ENCODE measurements at regions not wholly inside any gene's neighbourhood (a gene's known extent, or its start where the extent isn't known, plus 50 kb on each side); places are given as distances from the start of the nearest gene placed in this dataset.

DNA sequence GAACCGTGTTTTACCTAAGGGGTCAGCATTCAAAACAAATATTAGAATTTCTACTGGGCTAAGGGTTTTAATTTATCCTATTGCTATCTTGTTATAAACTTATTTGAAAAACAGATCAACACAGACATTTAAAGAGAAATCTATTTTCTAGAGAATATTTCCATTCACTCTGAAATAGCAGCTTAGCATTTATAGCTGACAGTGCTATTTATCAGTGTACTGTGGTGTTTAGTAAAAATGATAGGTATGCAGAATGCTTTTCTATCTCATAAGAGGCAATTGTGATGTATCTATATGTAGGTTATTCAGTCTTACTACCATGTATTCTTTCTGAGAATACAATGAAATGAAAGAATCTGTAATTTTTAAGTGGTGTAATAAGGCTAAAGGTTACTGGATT is 1077.4 kb downstream of the REEP3 start:
- Mint-ChIP-seq H3K9me3 (no peaks in the 10 kb centered on the region), H3K4me3 (no peak overlapping the region), H3K27ac (no peak overlapping the region), H3K27me3 (no peaks in the 10 kb centered on the region), H3K36me3 (ENCODE audit: low read depth) (no peaks in the 10 kb centered on the region), H3K4me1 (no peaks in the 10 kb centered on the region)
- POLR2A ChIA-PET: no interaction called here
- DNase-seq (no peak), ATAC-seq (ENCODE audit: low read depth) (no peak)
- intact Hi-C loops (cut with micrococcal nuclease): no loop called here
- TF ChIP-seq, protein P1, sequence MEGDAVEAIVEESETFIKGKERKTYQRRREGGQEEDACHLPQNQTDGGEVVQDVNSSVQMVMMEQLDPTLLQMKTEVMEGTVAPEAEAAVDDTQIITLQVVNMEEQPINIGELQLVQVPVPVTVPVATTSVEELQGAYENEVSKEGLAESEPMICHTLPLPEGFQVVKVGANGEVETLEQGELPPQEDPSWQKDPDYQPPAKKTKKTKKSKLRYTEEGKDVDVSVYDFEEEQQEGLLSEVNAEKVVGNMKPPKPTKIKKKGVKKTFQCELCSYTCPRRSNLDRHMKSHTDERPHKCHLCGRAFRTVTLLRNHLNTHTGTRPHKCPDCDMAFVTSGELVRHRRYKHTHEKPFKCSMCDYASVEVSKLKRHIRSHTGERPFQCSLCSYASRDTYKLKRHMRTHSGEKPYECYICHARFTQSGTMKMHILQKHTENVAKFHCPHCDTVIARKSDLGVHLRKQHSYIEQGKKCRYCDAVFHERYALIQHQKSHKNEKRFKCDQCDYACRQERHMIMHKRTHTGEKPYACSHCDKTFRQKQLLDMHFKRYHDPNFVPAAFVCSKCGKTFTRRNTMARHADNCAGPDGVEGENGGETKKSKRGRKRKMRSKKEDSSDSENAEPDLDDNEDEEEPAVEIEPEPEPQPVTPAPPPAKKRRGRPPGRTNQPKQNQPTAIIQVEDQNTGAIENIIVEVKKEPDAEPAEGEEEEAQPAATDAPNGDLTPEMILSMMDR (IDR thresholded peaks at IDR 0.05): no peak
- CTCF ChIA-PET: no interaction called here

- Mint-ChIP-seq H3K4me1 (no peaks in the 10 kb centered on the region), H3K27ac (no peak overlapping the region), H3K4me3 (no peak overlapping the region), H3K36me3 (ENCODE audit: low read depth) (no peaks in the 10 kb centered on the region), H3K9me3 (peaks cover 2% of the 10 kb centered on the region), H3K27me3 (no peaks in the 10 kb centered on the region)
- ChIA-PET CTCF (no interaction called here), POLR2A (no interaction called here)
- TF ChIP-seq, protein P1 (IDR thresholded peaks at IDR 0.05): no peak
- DNase-seq (no peak), ATAC-seq (ENCODE audit: low read depth) (no peak)
- intact Hi-C loops (cut with micrococcal nuclease): no loop called here
Observed at GRCh38 chr10:64601298-64601697, 1080.1 kb downstream of the REEP3 start.

- ATAC-seq (ENCODE audit: low read depth) (no peak), DNase-seq (no peak)
- Mint-ChIP-seq H3K9me3 (peaks cover 3% of the 10 kb centered on the region), H3K36me3 (ENCODE audit: low read depth) (no peaks in the 10 kb centered on the region), H3K27me3 (no peaks in the 10 kb centered on the region), H3K27ac (no peak overlapping the region), H3K4me3 (no peak overlapping the region), H3K4me1 (no peaks in the 10 kb centered on the region)
- CTCF ChIA-PET: no interaction called here
- POLR2A ChIA-PET: no interaction called here
- intact Hi-C loops (cut with micrococcal nuclease): no loop called here
- TF ChIP-seq, protein P1 (IDR thresholded peaks at IDR 0.05): no peak
Observed at GRCh38 chr10:64617085-64617484, 1095.9 kb downstream of the REEP3 start.

DNA sequence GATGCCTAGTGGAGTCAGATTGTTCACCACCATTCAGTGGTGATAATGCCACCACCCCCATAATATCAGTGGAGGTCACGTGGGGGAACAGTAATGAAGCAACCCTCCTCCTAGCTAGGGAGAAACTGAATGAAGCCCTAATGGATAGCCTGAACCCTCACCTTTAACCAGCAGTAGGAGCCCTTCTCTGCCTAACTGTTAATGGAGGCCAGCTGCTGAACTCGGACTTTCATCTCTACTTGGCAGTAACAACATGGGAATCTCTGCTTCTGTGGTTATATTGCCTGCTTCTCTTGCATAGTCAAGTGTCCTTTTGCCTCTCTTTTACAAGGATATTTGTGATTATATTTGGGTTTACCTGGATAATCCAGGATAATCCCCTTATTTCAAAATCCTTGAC is 1097.9 kb downstream of the REEP3 start:
- POLR2A ChIA-PET: no interaction called here
- intact Hi-C loops (cut with micrococcal nuclease): no loop called here
- ATAC-seq (ENCODE audit: low read depth): no peak
- Mint-ChIP-seq H3K4me3 (no peak overlapping the region), H3K27ac (no peak overlapping the region), H3K27me3 (no peaks in the 10 kb centered on the region), H3K9me3 (peaks cover 3% of the 10 kb centered on the region), H3K4me1 (no peaks in the 10 kb centered on the region), H3K36me3 (ENCODE audit: low read depth) (no peaks in the 10 kb centered on the region)
- TF ChIP-seq, protein P1 (IDR thresholded peaks at IDR 0.05): no peak
- DNase-seq: no peak
- CTCF ChIA-PET: no interaction called here

- TF ChIP-seq, protein P1 (IDR thresholded peaks at IDR 0.05): no peak
- intact Hi-C loops (cut with micrococcal nuclease): no loop called here
- Mint-ChIP-seq H3K27ac (no peak overlapping the region), H3K36me3 (ENCODE audit: low read depth) (no peaks in the 10 kb centered on the region), H3K4me1 (no peaks in the 10 kb centered on the region), H3K27me3 (no peaks in the 10 kb centered on the region), H3K9me3 (peaks cover 6% of the 10 kb centered on the region), H3K4me3 (no peak overlapping the region)
- ATAC-seq (ENCODE audit: low read depth) (no peak), DNase-seq (no peak)
- CTCF ChIA-PET: no interaction called here
- POLR2A ChIA-PET: no interaction called here
Observed at GRCh38 chr10:64626924-64627323, 1105.7 kb downstream of the REEP3 start.
